Right cardiac atrium (tissue), 5 donors: ENCODE measurements at regions not wholly inside any gene's neighbourhood (a gene's known extent, or its start where the extent isn't known, plus 50 kb on each side); places are given as distances from the start of the nearest gene placed in this dataset.

Source experiments
- ATAC-seq, 2 donors: fragments of 200-7000 bp; cut with Tn5 transposase; one replicate each; pipeline versions ENCODE4 v1.8.0 to v1.9.1; 2020; ENCODE audit warnings: moderate library complexity in 2 of 2, mild to moderate bottlenecking in 1 of 2
- DNase-seq, 3 donors: peaks; one replicate each; pipeline ENCODE4 v3.0.0-alpha.2; 2020
- H3K27ac ChIP-seq: one replicate; pipeline ENCODE4 v1.5.1; 2013; ENCODE audit warnings: mild to moderate bottlenecking, low read length, control low read depth, moderate library complexity
- H3K27me3 ChIP-seq: one replicate; pipeline ENCODE4 v1.6.1; 2013; ENCODE audit not compliant: control insufficient read depth, insufficient read depth
- H3K4me1 ChIP-seq: one replicate; pipeline ENCODE4 v1.6.1; 2013; ENCODE audit warnings: low read length; ENCODE audit not compliant: control insufficient read depth, insufficient read depth
- H3K4me3 ChIP-seq: one replicate; pipeline ENCODE4 v1.5.1; 2013; ENCODE audit warnings: low read length, control low read depth
- H3K9me3 ChIP-seq: one replicate; pipeline ENCODE4 v1.6.1; 2013; ENCODE audit warnings: low read length; ENCODE audit not compliant: control insufficient read depth
- WGBS: extraction: QIAGEN DNeasy Blood & Tissue Kit; methylation state at CpG from one replicate; pipeline ENCODE4 v1.1.7; 2013; 5-methylcytosine and 5-hydroxymethylcytosine counted together
- intact Hi-C, 4 donors: fragments of 100-400 bp; cut with DNase I; formaldehyde crosslinking; loops; one replicate each; pipeline versions ENCODE4 v1.11.0 to v1.14.0; 2022 to 2023
- donor health status: healthy with polysubstance abuse.
- donor health status: DM: no; HTN: yes; CAD: no.
- donor health status: DM: no; HTN: no; CAD: no.
- donor health status: DM: no; HTN: yes; CAD: no; lungs with severe emphysema.
- donor health status: DM: yes; HTN: yes; CAD: no.

DNA sequence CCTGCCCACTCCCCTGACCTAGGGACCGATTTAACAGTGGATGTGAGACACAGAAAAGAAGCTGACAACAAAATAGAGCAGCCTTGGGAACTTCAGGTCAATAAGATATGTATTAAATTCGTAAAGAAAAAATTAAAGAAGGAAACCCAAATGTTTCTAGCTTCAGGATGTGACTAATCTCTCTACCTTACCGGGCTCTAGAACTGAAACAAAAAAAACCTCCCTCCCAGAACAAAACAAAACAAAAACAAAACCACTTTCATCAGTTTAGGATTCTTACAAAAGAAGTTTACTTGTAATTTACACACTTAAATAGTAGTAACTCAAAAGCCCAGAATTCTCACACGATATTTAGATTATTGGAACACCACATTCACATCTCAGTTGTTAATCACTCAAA lies 185.8 kb upstream of the RPS6KA3 start:
- H3K27me3 ChIP-seq, result no peaks in the 10 kb centered on the region
- ATAC-seq (no peak), DNase-seq (no peak)
- no peak overlapping the region for H3K4me3 ChIP-seq
- no peak overlapping the region for H3K27ac ChIP-seq
- no peaks in the 10 kb centered on the region for H3K4me1 ChIP-seq
- WGBS, result 61% methylated on average over 4 of the region's 4 CpGs
- intact Hi-C loops, result loop anchor here in 1 of 4 donors (5.0 kb wide), 1 partner anchor 345 kb away; no protein-coding TSS in a partner anchor
- no peaks in the 10 kb centered on the region for H3K9me3 ChIP-seq

DNA sequence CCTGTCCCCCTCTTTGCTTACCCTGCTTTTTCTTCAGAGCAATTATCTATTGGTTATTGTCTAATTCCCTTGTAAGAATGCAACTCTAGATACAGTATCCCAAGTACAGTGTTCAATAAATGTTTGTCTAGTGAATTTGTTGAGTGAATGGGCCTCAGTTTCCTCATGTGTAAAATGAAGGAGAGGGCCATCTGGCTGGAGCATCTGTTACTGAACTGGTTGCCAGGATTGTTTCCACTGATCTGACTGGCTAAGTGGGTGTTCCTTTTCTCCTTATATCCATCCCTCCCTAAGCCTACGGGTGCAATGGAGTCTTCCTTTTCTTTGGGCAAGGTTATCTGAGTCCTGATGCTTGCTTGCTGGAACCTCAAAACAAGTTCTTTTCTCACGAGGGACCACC lies 185.2 kb upstream of the RPS6KA3 start:
- Histone ChIP-seq H3K4me3 (no peak overlapping the region), H3K27me3 (no peaks in the 10 kb centered on the region), H3K4me1 (no peaks in the 10 kb centered on the region), H3K27ac (no peak overlapping the region), H3K9me3 (no peaks in the 10 kb centered on the region)
- intact Hi-C loops, result loop anchor here in 1 of 4 donors (5.0 kb wide), 1 partner anchor 345 kb away; no protein-coding TSS in a partner anchor
- no peak for DNase-seq
- 39% methylated on average over 2 of the region's 2 CpGs for WGBS
- ATAC-seq, result no peak

DNA sequence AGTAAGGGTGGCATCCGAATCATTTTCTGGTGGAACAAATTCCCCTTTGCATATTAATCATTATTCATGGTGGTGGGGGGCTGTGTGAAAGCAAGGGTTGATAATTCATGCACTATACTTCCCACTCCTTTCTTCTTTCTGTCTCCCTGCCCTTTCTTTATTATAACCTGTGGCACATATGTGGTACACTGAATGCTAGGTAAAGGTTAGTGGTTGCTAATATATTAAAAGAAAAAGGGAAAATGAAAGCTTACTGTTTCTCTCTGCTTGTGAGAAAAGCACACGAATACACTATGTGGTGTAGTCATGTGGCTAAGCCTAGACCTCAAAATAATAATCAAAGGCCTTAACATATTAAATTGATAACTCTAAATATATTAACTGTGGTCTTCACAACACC lies 178.4 kb upstream of the RPS6KA3 start:
- intact Hi-C loops, result loop anchor here in 1 of 4 donors (10.0 kb wide), 1 partner anchor 190 kb away; no protein-coding TSS in a partner anchor
- no peak overlapping the region for H3K4me3 ChIP-seq
- no peaks in the 10 kb centered on the region for H3K9me3 ChIP-seq
- 83% methylated on average over 2 of the region's 2 CpGs for WGBS
- H3K27me3 ChIP-seq, result no peaks in the 10 kb centered on the region
- no peaks in the 10 kb centered on the region for H3K4me1 ChIP-seq
- DNase-seq (no peak), ATAC-seq (no peak)
- no peak overlapping the region for H3K27ac ChIP-seq

DNA sequence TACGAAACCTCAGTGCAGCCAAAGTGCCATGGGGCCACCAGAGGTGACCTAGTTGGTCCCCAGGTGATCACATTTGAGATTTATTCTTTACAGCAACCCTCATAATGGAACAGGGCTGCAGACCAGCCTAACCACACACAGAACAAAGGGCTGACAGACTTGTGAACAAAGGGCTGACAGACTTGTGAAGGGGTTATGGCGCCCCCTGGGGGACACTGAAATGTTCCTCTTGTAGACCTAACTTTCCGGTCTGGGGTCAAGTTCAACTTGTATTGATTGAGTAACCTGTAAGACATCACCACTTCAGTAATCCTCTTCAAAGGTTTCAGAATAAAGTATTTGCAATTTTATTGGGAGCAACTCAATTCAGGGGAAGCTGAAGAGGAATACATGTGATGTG lies 175.9 kb upstream of the RPS6KA3 start:
- H3K4me3 ChIP-seq, result no peak overlapping the region
- peak in 1 of 2 donors; percentile 81 for ATAC-seq
- H3K4me1 ChIP-seq, result no peaks in the 10 kb centered on the region
- no peak overlapping the region for H3K27ac ChIP-seq
- intact Hi-C loops, result loop anchor here in 3 of 4 donors (5.0 to 10.0 kb wide), 2 partner anchors 188 to 190 kb away; no protein-coding TSS in a partner anchor
- H3K27me3 ChIP-seq, result no peaks in the 10 kb centered on the region
- peak; percentile 78 to 92 (median 88) for DNase-seq
- no peaks in the 10 kb centered on the region for H3K9me3 ChIP-seq
- WGBS, result 36% methylated on average over 3 of the region's 3 CpGs

DNA sequence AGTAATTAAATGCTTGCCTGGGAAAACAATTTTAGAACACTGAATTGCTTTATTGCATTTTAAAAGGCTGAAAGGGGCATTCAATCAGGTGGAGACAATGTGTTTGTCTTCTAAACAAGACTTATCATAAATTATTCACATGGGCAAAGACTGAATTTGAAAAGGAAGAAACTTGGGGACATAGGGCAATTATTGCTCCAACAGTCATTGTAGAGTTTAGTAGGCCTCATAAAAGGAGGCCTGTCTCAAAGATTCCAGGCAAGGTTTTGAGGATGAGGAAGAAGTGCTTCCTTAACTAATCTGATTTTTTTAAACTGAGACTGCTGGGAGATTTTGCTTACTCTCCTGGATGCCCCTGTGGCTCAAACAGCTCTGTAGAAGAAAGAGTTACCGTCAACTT lies 174.4 kb upstream of the RPS6KA3 start:
- Histone ChIP-seq H3K27me3 (no peaks in the 10 kb centered on the region), H3K27ac (no peak overlapping the region), H3K9me3 (no peaks in the 10 kb centered on the region), H3K4me1 (no peaks in the 10 kb centered on the region), H3K4me3 (no peak overlapping the region)
- ATAC-seq (no peak), DNase-seq (no peak)
- WGBS, result 97% methylated on average over 1 of the region's 1 CpG
- intact Hi-C loops, result loop anchor here in 3 of 4 donors (5.0 to 10.0 kb wide), 2 partner anchors 186 to 189 kb away; no protein-coding TSS in a partner anchor

DNA sequence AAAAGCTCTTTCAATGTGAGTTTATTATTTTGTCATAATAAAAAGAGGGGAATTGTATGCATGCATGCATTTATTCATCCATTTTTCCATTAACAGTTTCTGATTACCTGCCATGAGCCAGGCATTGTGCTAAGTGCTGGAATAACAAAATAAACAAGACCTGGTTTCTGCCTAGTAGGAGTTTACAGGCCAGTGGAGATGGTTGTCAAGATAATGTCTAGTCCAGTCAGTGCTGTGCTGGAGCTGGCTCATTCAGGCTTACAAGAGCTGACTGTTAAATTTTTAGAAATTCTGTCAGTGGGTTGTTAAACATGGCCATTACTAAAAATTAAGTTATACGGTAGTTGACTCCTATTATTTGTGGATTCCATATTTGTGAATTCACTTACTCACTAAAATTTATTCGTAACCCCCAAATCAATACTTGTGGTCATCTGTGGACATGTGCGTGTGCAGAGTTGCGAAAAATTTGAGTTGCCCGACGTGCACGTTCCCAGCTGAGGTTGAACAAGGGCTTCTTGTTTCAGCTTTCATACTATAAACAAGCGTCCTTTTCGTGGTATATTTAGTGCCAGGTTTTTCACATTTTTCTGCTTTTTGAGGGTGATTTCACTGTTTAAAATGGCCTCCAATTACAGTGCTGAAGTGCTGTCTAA lies 172.3 kb upstream of the RPS6KA3 start:
- intact Hi-C loops, result no loop called here
- Histone ChIP-seq H3K27ac (no peak overlapping the region), H3K27me3 (no peaks in the 10 kb centered on the region), H3K4me3 (no peak overlapping the region), H3K4me1 (no peaks in the 10 kb centered on the region), H3K9me3 (no peaks in the 10 kb centered on the region)
- 89% methylated on average over 9 of the region's 9 CpGs for WGBS
- no peak for ATAC-seq
- DNase-seq, result no peak

DNA sequence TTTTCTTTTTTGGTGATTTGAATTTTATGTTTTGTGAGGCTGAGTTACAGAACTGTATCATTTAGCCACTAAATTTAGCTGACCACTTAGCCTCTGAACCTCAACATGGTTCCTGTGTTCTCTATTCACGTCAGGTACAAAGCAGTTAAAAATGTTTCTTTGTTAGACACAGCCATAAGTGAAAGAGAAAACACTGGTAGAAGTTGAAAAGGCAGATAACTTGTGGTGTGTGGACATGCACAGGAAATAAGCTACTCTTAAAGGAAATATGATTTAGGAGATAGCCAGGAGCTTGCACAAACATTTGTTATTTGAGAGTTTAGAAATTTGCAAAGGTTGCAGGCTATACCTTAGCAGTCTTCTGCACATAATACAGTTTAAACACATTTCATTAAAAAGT lies 171.0 kb upstream of the RPS6KA3 start:
- no peaks in the 10 kb centered on the region for H3K4me1 ChIP-seq
- ATAC-seq (no peak), DNase-seq (no peak)
- H3K4me3 ChIP-seq, result no peak overlapping the region
- no peaks in the 10 kb centered on the region for H3K9me3 ChIP-seq
- 39% methylated on average over 1 of the region's 1 CpG for WGBS
- H3K27me3 ChIP-seq, result no peaks in the 10 kb centered on the region
- intact Hi-C loops, result no loop called here
- H3K27ac ChIP-seq, result no peak overlapping the region

DNA sequence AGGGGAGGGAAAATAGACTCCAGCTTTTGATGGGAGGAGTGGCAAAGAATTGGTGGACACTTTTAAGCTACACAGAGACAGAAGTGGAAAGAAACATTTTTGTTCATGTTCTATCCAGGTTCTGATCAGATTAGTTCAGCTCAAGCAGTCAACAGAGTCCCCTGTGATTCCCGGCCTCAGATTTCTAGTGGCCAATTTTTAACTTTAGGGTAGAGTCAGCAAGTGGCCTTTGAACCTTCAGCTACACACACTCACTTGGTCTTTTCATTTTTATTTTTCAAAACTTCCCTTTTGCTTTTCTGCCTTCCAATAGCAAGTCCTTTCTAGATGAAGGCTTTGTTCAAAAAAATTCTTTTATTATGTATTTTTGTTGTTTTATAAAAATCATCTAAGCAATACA lies 169.2 kb upstream of the RPS6KA3 start:
- no peak overlapping the region for H3K27ac ChIP-seq
- H3K27me3 ChIP-seq, result no peaks in the 10 kb centered on the region
- no peak for DNase-seq
- H3K9me3 ChIP-seq, result no peaks in the 10 kb centered on the region
- no peaks in the 10 kb centered on the region for H3K4me1 ChIP-seq
- 89% methylated on average over 1 of the region's 1 CpG for WGBS
- no peak for ATAC-seq
- intact Hi-C loops, result no loop called here
- H3K4me3 ChIP-seq, result no peak overlapping the region

DNA sequence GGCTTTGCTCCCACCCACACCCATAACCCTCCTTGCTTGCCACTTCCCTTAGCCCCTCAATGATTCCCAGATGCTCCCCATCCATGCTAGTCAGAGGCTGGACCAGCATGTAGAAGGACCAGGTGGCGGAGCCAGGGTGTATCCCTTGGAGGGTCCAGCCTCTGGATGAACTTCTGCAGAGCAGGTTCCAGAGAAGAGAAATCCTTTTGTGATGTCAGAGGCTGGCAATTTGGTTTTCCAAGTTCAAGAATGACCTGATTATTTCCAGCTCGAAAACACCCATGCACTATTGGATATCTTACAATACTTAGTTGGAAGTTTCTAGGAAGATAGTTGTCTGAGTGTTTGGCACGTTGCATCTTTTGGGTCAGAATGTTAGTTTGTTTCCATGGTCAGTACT lies 168.3 kb upstream of the RPS6KA3 start:
- ATAC-seq (no peak), DNase-seq (no peak)
- intact Hi-C loops, result no loop called here
- H3K4me3 ChIP-seq, result no peak overlapping the region
- no peaks in the 10 kb centered on the region for H3K9me3 ChIP-seq
- WGBS, result 65% methylated on average over 3 of the region's 3 CpGs
- no peaks in the 10 kb centered on the region for H3K27me3 ChIP-seq
- H3K27ac ChIP-seq, result no peak overlapping the region
- no peaks in the 10 kb centered on the region for H3K4me1 ChIP-seq

DNA sequence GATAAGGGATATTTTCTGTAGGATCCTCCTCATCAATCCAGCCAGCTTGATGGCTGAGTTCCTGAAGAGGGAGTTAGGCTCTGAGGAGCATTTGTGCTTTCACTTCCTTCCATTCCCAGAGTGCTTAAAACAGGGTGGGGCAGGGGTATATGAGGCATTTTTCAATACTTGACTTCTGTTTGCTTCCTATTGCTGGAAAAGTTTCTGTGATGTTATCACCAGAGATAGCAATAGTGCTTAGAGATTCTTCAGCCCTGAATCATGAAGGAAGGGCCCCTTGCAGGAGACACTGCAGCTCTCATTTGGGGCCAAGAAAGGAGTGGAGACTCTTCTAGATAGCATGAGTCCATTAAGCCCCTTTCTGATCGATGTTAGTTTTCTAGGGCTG lies 166.7 kb upstream of the RPS6KA3 start:
- 81% methylated on average over 1 of the region's 1 CpG for WGBS
- Histone ChIP-seq H3K4me3 (no peak overlapping the region), H3K4me1 (no peaks in the 10 kb centered on the region), H3K9me3 (no peaks in the 10 kb centered on the region), H3K27ac (no peak overlapping the region), H3K27me3 (no peaks in the 10 kb centered on the region)
- intact Hi-C loops, result no loop called here
- DNase-seq (no peak), ATAC-seq (no peak)

DNA sequence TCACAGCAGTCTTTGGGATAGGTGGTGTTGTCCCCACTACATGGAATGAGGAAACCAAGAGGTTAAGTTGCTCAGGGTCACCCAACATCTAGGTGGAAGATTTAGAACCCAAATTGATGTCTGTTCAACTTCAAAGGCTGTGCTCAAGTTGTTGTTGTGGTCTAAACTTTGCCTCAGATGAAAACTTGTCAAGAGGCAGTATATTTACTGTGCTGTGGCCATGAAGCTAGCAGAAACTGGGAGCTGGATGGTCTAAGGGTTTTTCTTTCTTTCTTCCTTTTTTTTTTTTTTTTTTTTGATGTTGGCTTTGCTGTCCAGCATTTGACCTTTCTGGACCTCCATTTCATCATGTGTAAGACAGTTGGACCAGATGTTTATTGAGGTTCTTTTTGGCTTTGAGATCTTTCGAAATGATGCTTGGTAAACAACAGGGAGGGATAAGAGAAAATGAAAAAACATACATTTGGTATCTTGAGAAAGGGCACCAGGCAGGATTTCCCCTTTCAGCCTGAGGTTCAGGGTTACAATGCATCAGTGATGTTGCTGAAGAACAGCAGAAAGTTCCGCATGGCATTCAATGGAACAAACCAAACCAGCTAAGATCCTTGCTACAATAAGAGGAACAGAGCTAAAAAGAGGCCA lies 166.2 kb upstream of the RPS6KA3 start:
- H3K4me3 ChIP-seq, result no peak overlapping the region
- WGBS, result 77% methylated on average over 2 of the region's 2 CpGs
- no peaks in the 10 kb centered on the region for H3K9me3 ChIP-seq
- H3K27me3 ChIP-seq, result no peaks in the 10 kb centered on the region
- intact Hi-C loops, result no loop called here
- DNase-seq (no peak), ATAC-seq (no peak)
- no peak overlapping the region for H3K27ac ChIP-seq
- no peaks in the 10 kb centered on the region for H3K4me1 ChIP-seq
